GM19372 (cell line): ENCODE measurements at regions not wholly inside any gene's neighbourhood (a gene's known extent, or its start where the extent isn't known, plus 50 kb on each side); places are given as distances from the start of the nearest gene placed in this dataset.

Experiments used
- ATAC-seq: cut with Tn5 transposase; IDR thresholded peaks from one replicate; pipeline ENCODE4 v1.9.1; 2021; ENCODE audit warnings: mild to moderate bottlenecking, low read depth, moderate library complexity; ENCODE audit not compliant: unreplicated experiment

GRCh38 chr12:91616416-91616815, 433.8 kb upstream of the DCN start:
- no peak for ATAC-seq

GRCh38 chr12:91613223-91613779, 430.7 kb upstream of the DCN start:
- ATAC-seq: no peak

- ATAC-seq: no peak
Observed at GRCh38 chr12:91610561-91610960, 427.9 kb upstream of the DCN start.

GRCh38 chr12:91609283-91609682, 426.7 kb upstream of the DCN start:
- no peak for ATAC-seq

GRCh38 chr12:91608542-91608941, 425.9 kb upstream of the DCN start:
- no peak for ATAC-seq

- ATAC-seq: no peak
Observed at GRCh38 chr12:91606662-91607377, 424.2 kb upstream of the DCN start.

- no peak for ATAC-seq
Observed at GRCh38 chr12:91604897-91605296, 422.3 kb upstream of the DCN start.

GRCh38 chr12:91603060-91603459, 420.4 kb upstream of the DCN start:
- ATAC-seq: no peak

GRCh38 chr12:91601054-91601453, 418.4 kb upstream of the DCN start:
- ATAC-seq: no peak

- ATAC-seq: no peak
Observed at GRCh38 chr12:91594715-91595114, 412.1 kb upstream of the DCN start.

GRCh38 chr12:91591639-91591987, 409.0 kb upstream of the DCN start:
- no peak for ATAC-seq

GRCh38 chr12:91590966-91591638, 408.5 kb upstream of the DCN start:
- ATAC-seq: no peak

GRCh38 chr12:91588874-91589454, 406.3 kb upstream of the DCN start:
- ATAC-seq: no peak

- ATAC-seq: no peak
Observed at GRCh38 chr12:91586015-91586414, 403.4 kb upstream of the DCN start.

- ATAC-seq: no peak
Observed at GRCh38 chr12:91582811-91583210, 400.2 kb upstream of the DCN start.

GRCh38 chr12:91579516-91580263, 397.1 kb upstream of the DCN start:
- ATAC-seq: no peak

GRCh38 chr12:91577586-91578539, 395.2 kb upstream of the DCN start:
- peak; percentile 70 for ATAC-seq

GRCh38 chr12:91576432-91576831, 393.8 kb upstream of the DCN start:
- ATAC-seq: no peak

- no peak for ATAC-seq
Observed at GRCh38 chr12:91575630-91576029, 393.0 kb upstream of the DCN start.

GRCh38 chr12:91574975-91575374, 392.4 kb upstream of the DCN start:
- ATAC-seq: no peak
